HepG2 (cell line): ENCODE measurements at regions not wholly inside any gene's neighbourhood (a gene's known extent, or its start where the extent isn't known, plus 50 kb on each side); places are given as distances from the start of the nearest gene placed in this dataset.

Source experiments
- CCAR2 ChIP-seq: fragments of 200-400 bp; formaldehyde crosslinking; optimal IDR thresholded peaks from 2 replicates; pipeline ENCODE3; 2018; ENCODE audit warnings: low read depth, mild to moderate bottlenecking, low read length, moderate library complexity
- DBP ChIP-seq: sonication (generic); formaldehyde crosslinking; IDR thresholded peaks from 2 replicates; pipeline ENCODE4 v1.4.0; 2020; ENCODE audit warnings: missing genetic modification reagents; ENCODE audit errors: not compliant biosample characterization
- FOXO4 ChIP-seq: sonication (generic); formaldehyde crosslinking; conservative IDR thresholded peaks from 2 replicates; pipeline ENCODE4 v1.8.1; 2023; ENCODE audit warnings: missing genetic modification reagents
- HOXA3 ChIP-seq: sonication (generic); formaldehyde crosslinking; IDR thresholded peaks from 2 replicates; pipeline ENCODE4 v1.5.0; 2020; ENCODE audit warnings: missing genetic modification reagents
- RXRA ChIP-seq: sonication (generic); formaldehyde crosslinking; IDR thresholded peaks from 2 replicates; pipeline ENCODE4 v1.5.1; 2020; ENCODE audit warnings: missing genetic modification reagents
- SP1 ChIP-seq, 2 experiments: fragments of 450-650 bp in 1 of 2; sonication (generic) in 1 of 2; formaldehyde crosslinking in 1 of 2; IDR thresholded peaks; 2 replicates each; pipeline versions ENCODE4 v1.4.0 to v1.6.1; 2016 to 2020; ENCODE audit warnings: missing genetic modification reagents in 1 of 2
- SYNCRIP ChIP-seq: fragments of 200-400 bp; formaldehyde crosslinking; IDR thresholded peaks from 2 replicates; pipeline ENCODE4 v1.6.1; 2018; ENCODE audit warnings: mild to moderate bottlenecking, low read depth, low read length; ENCODE audit not compliant: insufficient read depth
- THAP7 ChIP-seq: sonication (generic); formaldehyde crosslinking; IDR thresholded peaks from 2 replicates; pipeline ENCODE4 v1.8.1; 2023; ENCODE audit warnings: mild to moderate bottlenecking, missing genetic modification reagents
- ZNF143 ChIP-seq: sonication (generic); formaldehyde crosslinking; IDR thresholded peaks from 2 replicates; pipeline ENCODE4 v1.4.0; 2020; ENCODE audit warnings: missing genetic modification reagents
- ZNF275 ChIP-seq: sonication (generic); formaldehyde crosslinking; IDR thresholded peaks from 2 replicates; pipeline ENCODE4 v1.8.0; 2022; ENCODE audit warnings: missing genetic modification reagents, mild to moderate bottlenecking, inconsistent platforms, borderline replicate concordance
- ZNF563 ChIP-seq: sonication (generic); formaldehyde crosslinking; IDR thresholded peaks from 2 replicates; pipeline ENCODE4 v1.8.0; 2022; ENCODE audit warnings: mild to moderate bottlenecking, moderate library complexity, missing genetic modification reagents
- ZNF572 ChIP-seq: sonication (generic); formaldehyde crosslinking; IDR thresholded peaks from 2 replicates; pipeline ENCODE4 v1.5.1; 2020; ENCODE audit warnings: mild to moderate bottlenecking, missing genetic modification reagents
- ZNF576 ChIP-seq: sonication (generic); formaldehyde crosslinking; IDR thresholded peaks from 2 replicates; pipeline ENCODE4 v1.4.0; 2020; ENCODE audit warnings: mild to moderate bottlenecking, missing genetic modification reagents
- ZNF589 ChIP-seq: sonication (generic); formaldehyde crosslinking; conservative IDR thresholded peaks from 2 replicates; pipeline ENCODE4 v1.8.0; 2022; ENCODE audit warnings: mild to moderate bottlenecking, moderate library complexity, missing genetic modification reagents
- ZNF646 ChIP-seq: sonication (generic); formaldehyde crosslinking; IDR thresholded peaks from 2 replicates; pipeline ENCODE4 v1.9.0; 2021; ENCODE audit warnings: mild to moderate bottlenecking, missing genetic modification reagents
- ZNF816 ChIP-seq: sonication (generic); formaldehyde crosslinking; IDR thresholded peaks from 2 replicates; pipeline ENCODE4 v1.8.0; 2022; ENCODE audit warnings: missing genetic modification reagents, mild to moderate bottlenecking, borderline replicate concordance

- TF ChIP-seq ZNF646 (CRISPR knock-in tag) (no peak; the same call in 1 of the 2 replicates), ZNF572 (CRISPR knock-in tag) (peak; percentile 98; the same call in 1 of the 2 replicates), FOXO4 (CRISPR knock-in tag) (0 out of 2 replicates have a peak, but pooled peaks have one; percentile 79), THAP7 (CRISPR knock-in tag) (peak; percentile 87; the same call in 1 of the 2 replicates), HOXA3 (peak; percentile 56), RXRA (CRISPR knock-in tag) (peak; percentile 81), ZNF576 (0 out of 2 replicates have a peak, but pooled peaks have one; percentile 63), ZNF275 (CRISPR knock-in tag) (no peak), SP1 (IDR thresholded peaks at IDR 0.05) (no peak), SP1 (CRISPR knock-in tag; IDR thresholded peaks at IDR 0.05) (0 out of 2 replicates have a peak, but pooled peaks have one; percentile 16), DBP (CRISPR knock-in tag) (no peak), ZNF563 (CRISPR knock-in tag) (peak; percentile 88), ZNF816 (CRISPR knock-in tag) (no peak), CCAR2 (no peak), ZNF589 (CRISPR knock-in tag) (0 out of 2 replicates have a peak, but pooled peaks have one; percentile 26), ZNF143 (CRISPR knock-in tag) (no peak; the same call in 1 of the 2 replicates), SYNCRIP (no peak)
Measured at GRCh38 chr16:14337303-14338191, 266.4 kb downstream of the MRTFB start (continued).
